22Rv1 (cell line): ENCODE measurements at regions not wholly inside any gene's neighbourhood (a gene's known extent, or its start where the extent isn't known, plus 50 kb on each side); places are given as distances from the start of the nearest gene placed in this dataset.

ENCODE experiments used
- CTCF ChIP-seq: fragments of 450-650 bp; IDR thresholded peaks from 2 replicates; pipeline ENCODE4 v1.5.1; 2017; ENCODE audit warnings: mild to moderate bottlenecking
- ZFX ChIP-seq: fragments of 450-650 bp; IDR thresholded peaks from 2 replicates; pipeline ENCODE4 v1.6.1; 2017; ENCODE audit warnings: antibody characterized with exemption, borderline replicate concordance

DNA sequence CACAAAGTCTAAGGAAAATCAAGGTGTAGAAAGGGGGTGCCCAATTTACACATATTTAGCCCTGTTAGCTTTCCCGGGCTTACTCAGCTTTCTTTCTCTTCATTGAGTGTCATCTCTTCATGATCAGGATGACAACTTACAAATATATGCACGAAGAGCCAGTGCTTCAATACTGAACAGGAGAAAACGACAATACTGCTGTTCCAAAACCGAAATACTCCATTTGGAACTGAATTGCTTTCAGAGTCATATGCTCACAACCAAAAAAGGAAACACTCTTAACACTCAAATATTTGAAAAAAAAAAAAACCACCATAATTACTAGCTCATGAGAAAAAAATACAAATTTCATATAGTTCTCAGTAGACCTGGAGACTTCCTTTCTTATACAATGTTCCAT is 272.1 kb upstream of the DUSP10 start:
- TF ChIP-seq CTCF (no peak), ZFX (no peak)
